ENCODE measurements at regions not wholly inside any gene's neighbourhood (a gene's known extent, or its start where the extent isn't known, plus 50 kb on each side); places are given as distances from the start of the nearest gene placed in this dataset.

DNA sequence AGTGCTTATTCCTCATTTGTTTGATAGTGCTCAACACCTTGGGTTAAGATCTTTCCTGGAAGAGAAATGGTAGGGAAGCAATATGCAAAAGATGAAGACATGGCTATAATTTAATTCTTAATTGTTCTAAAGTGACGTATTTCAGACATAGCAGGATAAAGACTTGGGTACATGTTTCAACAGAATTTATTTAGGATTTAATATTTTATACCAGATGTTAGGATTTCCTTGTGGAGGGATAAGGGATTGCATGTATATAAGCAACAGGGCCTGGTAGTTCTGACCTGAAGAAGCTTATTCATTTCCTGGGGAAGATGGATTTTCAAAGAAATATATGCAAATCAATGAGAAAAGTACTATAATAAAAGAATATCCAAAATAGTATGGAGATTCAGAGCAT lies 163.8 kb downstream of the FAT3 start:
- Histone ChIP-seq H2BK5ac (ENCODE audit: low read depth, low read length) (no peak overlapping the region), H3K23me2 (ENCODE audit: low read depth, low read length) (no peaks in the 10 kb centered on the region), H4K8ac (ENCODE audit: extremely low read depth, insufficient read depth, low read length) (no peak overlapping the region), H3K23ac (ENCODE audit: insufficient read length) (no peak overlapping the region), H3K27ac (ENCODE audit: low read depth, low read length) (no peak overlapping the region), H4K91ac (replicated peaks; ENCODE audit: insufficient read length, low read length) (no peak overlapping the region), H2BK120ac (replicated peaks; ENCODE audit: low read depth, low read length) (no peak overlapping the region), H3K9me3 (ENCODE audit: insufficient read depth in 2 of 2, low read depth in 1 of 2, low read length in 1 of 2) (no peaks in the 10 kb centered on the region), H3K79me2 (ENCODE audit: control insufficient read depth in 1 of 2, insufficient read depth in 2 of 2, low read length in 2 of 2) (no peaks in the 10 kb centered on the region; a peak in 1 of 4 replicates), H2AK5ac (ENCODE audit: low read depth, low read length) (no peak overlapping the region), H3K36me3 (ENCODE audit: control insufficient read depth in 2 of 4, insufficient read depth in 4 of 4, low read length in 3 of 4) (no peaks in the 10 kb centered on the region), H3K9ac (replicated peaks in 1 of 4; ENCODE audit: extremely low read depth in 1 of 4, low read depth in 3 of 4, low read length in 3 of 4) (no peak overlapping the region), H2BK15ac (ENCODE audit: low read length) (no peak overlapping the region), H3K18ac (ENCODE audit: extremely low read depth, low read length) (no peak overlapping the region), H3K4me3 (ENCODE audit: extremely low read depth in 1 of 4, insufficient read depth in 2 of 4, low read depth in 3 of 4, low read length in 4 of 4) (no peak overlapping the region), H4K20me1 (replicated peaks in 1 of 2; ENCODE audit: control insufficient read depth in 1 of 2, insufficient read depth in 2 of 2, low read length in 2 of 2) (no peaks in the 10 kb centered on the region), H2BK20ac (ENCODE audit: low read length) (no peak overlapping the region), H3K4me2 (ENCODE audit: insufficient read depth in 1 of 2, low read depth in 2 of 2, low read length in 2 of 2) (no peak overlapping the region), H2AFZ (ENCODE audit: low read length) (no peak overlapping the region), H3K14ac (ENCODE audit: insufficient read length) (no peak overlapping the region), H2BK12ac (ENCODE audit: low read depth, low read length) (no peak overlapping the region), H4K5ac (ENCODE audit: insufficient read length, low read depth, low read length) (no peak overlapping the region), H3K4me1 (replicated peaks in 1 of 4; ENCODE audit: control insufficient read depth in 3 of 4, insufficient read depth in 4 of 4, low read length in 3 of 4) (peaks cover 0 to 5% (median 0%) of the 10 kb centered on the region in 4 experiments; a peak in 4 of 7 replicates), H3K79me1 (ENCODE audit: low read depth, low read length) (peaks cover 3% of the 10 kb centered on the region; the same call in 1 of the 2 replicates), H3K27me3 (replicated peaks in 1 of 4; ENCODE audit: control insufficient read depth in 3 of 4, extremely low read depth in 1 of 4, insufficient read depth in 3 of 4, low read length in 3 of 4) (no peaks in the 10 kb centered on the region), H3K4ac (replicated peaks; ENCODE audit: insufficient read length, low read depth, low read length) (no peak overlapping the region), H3K56ac (replicated peaks; ENCODE audit: insufficient read length, low read depth, low read length) (no peak overlapping the region)
- POLR2A ChIA-PET (ENCODE audit: partially characterized antibody): no interaction called here
- 96% methylated on average over 1 of the region's 1 CpG; no CpG with 5 or more reads in 1 of the 2 experiments for WGBS, 2 experiments (ENCODE audit: extremely low coverage in 1 of 2, insufficient coverage in 1 of 2, insufficient read length in 1 of 2, insufficient replicate concordance in 2 of 2, low coverage in 1 of 2, low lambda C conversion rate in 2 of 2, missing lambda C conversion rate in 1 of 2)
- FAIRE-seq: no peak
- DNase-seq (ENCODE audit: low read depth in 1 of 2, low spot score in 2 of 2): no peak
- CTCF ChIA-PET (ENCODE audit: partially characterized antibody): interaction anchor here (0.6 to 8.3 kb wide), 36 partner anchors 8 to 396 kb away, joined by 3 to 84 read pairs (median 3); partner anchors contain the start of gene FAT3
- no peak for TF ChIP-seq EP300 (IDR thresholded peaks at IDR 0.05; ENCODE audit: borderline replicate concordance in 1 of 2, low read depth in 2 of 2, low read length in 2 of 2)
- TF ChIP-seq CHD1 (IDR thresholded peaks at IDR 0.05; ENCODE audit: low read depth, low read length): no peak
- TF ChIP-seq SUZ12 (IDR thresholded peaks at IDR 0.05; ENCODE audit: low read length): no peak
- no peak for TF ChIP-seq RXRA (IDR thresholded peaks at IDR 0.05; ENCODE audit: insufficient read depth, low read depth, low read length)
- TF ChIP-seq BRCA1 (IDR thresholded peaks at IDR 0.05; ENCODE audit: low read depth, low read length): no peak
